IMR-90 (cell line): ENCODE measurements at regions not wholly inside any gene's neighbourhood (a gene's known extent, or its start where the extent isn't known, plus 50 kb on each side); places are given as distances from the start of the nearest gene placed in this dataset.

Experiments
- ATAC-seq: fragments of 200-7000 bp; cut with Tn5 transposase; 2 replicates; pipeline ENCODE4 v1.9.1; 2020; ENCODE audit warnings: low read depth, mild to moderate bottlenecking, moderate library complexity
- BruUV-seq: library from RNA; stranded (reverse); fragments of 400-500 nt; replicated peaks from 2 replicates; lab custom pipeline; 2021; lab: Mats Ljungman, UMichigan
- CTCF ChIA-PET: fragments of 300-600 bp; formaldehyde crosslinking; extraction: SDS; loops from one replicate; lab custom pipeline; 2021; ENCODE audit warnings: antibody characterized with exemption; lab: Yijun Ruan, JAX
- POLR2A ChIA-PET: fragments of 300-600 bp; sonication (Branson Sonifier 250); formaldehyde crosslinking; loops from one replicate; lab custom pipeline; 2022; ENCODE audit warnings: antibody characterized with exemption; ENCODE audit not compliant: unreplicated experiment; lab: Charles Lee
- DNase-seq: peaks from one replicate; pipeline ENCODE4 v3.0.0; 2013
- H2AFZ ChIP-seq: replicated peaks from 2 replicates; pipeline ENCODE3; 2013; ENCODE audit warnings: low read length, mild to moderate bottlenecking; ENCODE audit not compliant: poor library complexity
- H2AK5ac ChIP-seq: 2 replicates; pipeline ENCODE4 v1.6.1; 2013; ENCODE audit warnings: low read depth, low read length, inconsistent platforms
- H2AK9ac ChIP-seq: replicated peaks from 2 replicates; pipeline ENCODE3; 2013; ENCODE audit warnings: mild to moderate bottlenecking, low read depth, low read length, moderate library complexity; ENCODE audit not compliant: poor library complexity
- H2BK120ac ChIP-seq: 2 replicates; pipeline ENCODE4 v1.6.1; 2013; ENCODE audit warnings: low read depth, low read length, inconsistent platforms
- H2BK15ac ChIP-seq: 3 replicates; pipeline ENCODE4 v1.6.1; 2013; ENCODE audit warnings: low read depth, low read length, inconsistent platforms
- H2BK20ac ChIP-seq: 2 replicates; pipeline ENCODE4 v1.6.1; 2013; ENCODE audit warnings: low read depth, mild to moderate bottlenecking, inconsistent platforms, low read length, moderate library complexity
- H2BK5ac ChIP-seq: 2 replicates; pipeline ENCODE4 v1.6.1; 2013; ENCODE audit warnings: mild to moderate bottlenecking, low read depth, low read length, inconsistent platforms; ENCODE audit not compliant: poor library complexity, severe bottlenecking
- H3K14ac ChIP-seq: replicated peaks from 2 replicates; pipeline ENCODE4 v1.6.1; 2013; ENCODE audit warnings: low read depth, low read length, inconsistent platforms
- H3K18ac ChIP-seq: 2 replicates; pipeline ENCODE4 v1.6.1; 2013; ENCODE audit warnings: low read depth, low read length, control low read depth
- H3K23ac ChIP-seq: 2 replicates; pipeline ENCODE4 v1.6.1; 2013; ENCODE audit warnings: low read depth, low read length, inconsistent platforms
- H3K27ac ChIP-seq: 2 replicates; pipeline ENCODE4 v1.5.1; 2013; ENCODE audit warnings: mild to moderate bottlenecking, control low read depth, low read length; ENCODE audit not compliant: insufficient read depth
- H3K27me3 ChIP-seq: 2 replicates; pipeline ENCODE4 v1.6.1; 2013; ENCODE audit warnings: low read length; ENCODE audit not compliant: control insufficient read depth, insufficient read depth
- H3K36me3 ChIP-seq: 2 replicates; pipeline ENCODE4 v1.6.1; 2013; ENCODE audit warnings: low read length, mixed read lengths; ENCODE audit not compliant: control insufficient read depth, insufficient read depth
- H3K4ac ChIP-seq: 2 replicates; pipeline ENCODE4 v1.6.1; 2013; ENCODE audit warnings: low read depth, low read length, inconsistent platforms
- H3K4me1 ChIP-seq: 2 replicates; pipeline ENCODE4 v1.6.1; 2013; ENCODE audit warnings: low read length, mixed read lengths; ENCODE audit not compliant: control insufficient read depth, insufficient read depth
- H3K4me2 ChIP-seq: 2 replicates; pipeline ENCODE4 v1.6.1; 2013; ENCODE audit warnings: low read depth, mild to moderate bottlenecking, control low read depth, low read length, moderate library complexity
- H3K4me3 ChIP-seq: 2 replicates; pipeline ENCODE4 v1.5.1; 2013; ENCODE audit warnings: low read depth, mild to moderate bottlenecking, control low read depth, low read length, moderate library complexity; ENCODE audit not compliant: insufficient read depth
- H3K56ac ChIP-seq: 2 replicates; pipeline ENCODE4 v1.6.1; 2013; ENCODE audit warnings: low read length, inconsistent platforms; ENCODE audit not compliant: insufficient read depth; ENCODE audit errors: extremely low read depth
- H3K79me1 ChIP-seq, 2 experiments: 2 replicates each; pipeline ENCODE4 v1.6.1; 2013; ENCODE audit warnings: low read length in 2 of 2, inconsistent platforms in 1 of 2, low read depth in 1 of 2
- H3K9ac ChIP-seq: 2 replicates; pipeline ENCODE4 v1.6.1; 2013; ENCODE audit warnings: low read depth, low read length, control low read depth
- H3K9me1 ChIP-seq: 2 replicates; pipeline ENCODE4 v1.6.1; 2013; ENCODE audit warnings: low read length, inconsistent platforms; ENCODE audit not compliant: insufficient read depth
- H3K9me3 ChIP-seq: 2 replicates; pipeline ENCODE4 v1.6.1; 2013; ENCODE audit warnings: low read length; ENCODE audit not compliant: control insufficient read depth, insufficient read depth
- H4K20me1 ChIP-seq: 2 replicates; pipeline ENCODE4 v1.6.1; 2013; ENCODE audit warnings: low read length, inconsistent platforms; ENCODE audit not compliant: insufficient read depth
- H4K5ac ChIP-seq: 2 replicates; pipeline ENCODE4 v1.6.1; 2013; ENCODE audit warnings: mild to moderate bottlenecking, low read depth, low read length, control low read depth
- H4K8ac ChIP-seq, 2 experiments: 2 replicates each; pipeline ENCODE4 v1.6.1; 2013; ENCODE audit warnings: low read depth in 2 of 2, low read length in 2 of 2, control low read depth in 1 of 2, inconsistent platforms in 1 of 2
- H4K91ac ChIP-seq: 2 replicates; pipeline ENCODE4 v1.6.1; 2013; ENCODE audit warnings: low read depth, low read length, inconsistent platforms; ENCODE audit not compliant: insufficient read depth
- BHLHE40 ChIP-seq: fragments of 150-350 bp; IDR thresholded peaks from 2 replicates; pipeline ENCODE4 v1.6.1; 2016; ENCODE audit warnings: mild to moderate bottlenecking, low read depth, low read length
- CHD1 ChIP-seq: IDR thresholded peaks from 2 replicates; pipeline ENCODE4 v1.6.1; 2012; ENCODE audit warnings: low read depth, low read length, improper control_type of control experiment
- CTCF ChIP-seq: conservative IDR thresholded peaks from 2 replicates; pipeline ENCODE4 v1.5.1; 2012; ENCODE audit warnings: mild to moderate bottlenecking, low read depth, low read length, improper control_type of control experiment
- ELK1 ChIP-seq: fragments of 150-350 bp; IDR thresholded peaks from 2 replicates; pipeline ENCODE4 v1.6.1; 2016; ENCODE audit warnings: low read depth, mild to moderate bottlenecking, low read length, moderate library complexity, borderline replicate concordance
- FOS ChIP-seq: fragments of 150-350 bp; IDR thresholded peaks from 2 replicates; pipeline ENCODE4 v1.6.1; 2016; ENCODE audit warnings: low read depth, low read length
- MAFK ChIP-seq: IDR thresholded peaks from 2 replicates; pipeline ENCODE4 v1.6.1; 2012; ENCODE audit warnings: low read depth, low read length, improper control_type of control experiment
- MAZ ChIP-seq: IDR thresholded peaks from 2 replicates; pipeline ENCODE4 v1.6.1; 2012; ENCODE audit warnings: low read depth, mild to moderate bottlenecking, low read length, improper control_type of control experiment, moderate library complexity, borderline replicate concordance
- MXI1 ChIP-seq: IDR thresholded peaks from 2 replicates; pipeline ENCODE4 v1.6.1; 2012; ENCODE audit warnings: low read depth, mild to moderate bottlenecking, low read length, moderate library complexity, borderline replicate concordance
- RAD21 ChIP-seq: IDR thresholded peaks from 2 replicates; pipeline ENCODE4 v1.6.1; 2012; ENCODE audit warnings: low read length, improper control_type of control experiment
- RCOR1 ChIP-seq: IDR thresholded peaks from 2 replicates; pipeline ENCODE4 v1.6.1; 2012; ENCODE audit warnings: mild to moderate bottlenecking, low read length, improper control_type of control experiment; ENCODE audit not compliant: insufficient replicate concordance
- RFX5 ChIP-seq: IDR thresholded peaks from 2 replicates; pipeline ENCODE4 v1.8.0; 2012; ENCODE audit warnings: low read depth, mild to moderate bottlenecking, low read length, moderate library complexity
- USF2 ChIP-seq: fragments of 150-350 bp; IDR thresholded peaks from 2 replicates; pipeline ENCODE4 v1.6.1; 2017; ENCODE audit warnings: mild to moderate bottlenecking, antibody characterized with exemption, low read length, low read depth
- WGBS, 2 experiments: methylation state at CpG; one replicate each; pipeline versions ENCODE4 v1.1.5 to v1.1.7; 2013; ENCODE audit warnings: missing lambda C conversion rate in 2 of 2; ENCODE audit not compliant: insufficient read length in 1 of 2; ENCODE audit errors: extremely low coverage in 2 of 2; 5-methylcytosine and 5-hydroxymethylcytosine counted together
- dilution Hi-C: fragments of 300-500 bp; cut with HindIII; formaldehyde crosslinking; loops from one replicate; pipeline ENCODE4 v1.14.3; 2018; ENCODE audit warnings: low sequenced_read_pairs; ENCODE audit not compliant: unreplicated experiment
- in situ Hi-C: fragments of 300-500 bp; cut with MboI; formaldehyde crosslinking; loops from 3 replicates; pipeline ENCODE4 v1.14.3; 2019; ENCODE audit warnings: low sequenced_read_pairs, inconsistent platforms, mixed read lengths
- intact Hi-C: fragments of 100-400 bp; cut with micrococcal nuclease; formaldehyde crosslinking; loops from 2 replicates; pipeline ENCODE4 v1.10.0; 2022

GRCh38 chr3:102905811-102906210 lies 471.0 kb downstream of the ZPLD1 start:
- H3K4me1 ChIP-seq = no peaks in the 10 kb centered on the region
- ChIA-PET POLR2A (no interaction called here), CTCF (no interaction called here)
- H2BK120ac ChIP-seq = no peak overlapping the region
- H3K9me3 ChIP-seq = no peaks in the 10 kb centered on the region
- ATAC-seq = no peak
- no peak for DNase-seq
- intact Hi-C loops = no loop called here
- H2AFZ ChIP-seq = no peak overlapping the region
- no peak overlapping the region for H3K4ac ChIP-seq
- TF ChIP-seq CTCF (no peak), CHD1 (no peak), FOS (no peak), BHLHE40 (no peak), RFX5 (no peak), MAFK (no peak), RCOR1 (no peak), MXI1 (no peak), RAD21 (no peak), ELK1 (no peak), MAZ (no peak), USF2 (no peak)
- H4K20me1 ChIP-seq = no peaks in the 10 kb centered on the region
- no peak overlapping the region for H3K56ac ChIP-seq
- H3K4me2 ChIP-seq = no peak overlapping the region
- H3K4me3 ChIP-seq = no peak overlapping the region
- in situ Hi-C loops = no loop called here
- no peak overlapping the region for H2BK20ac ChIP-seq
- no peaks in the 10 kb centered on the region for H3K79me1 ChIP-seq
- H4K8ac ChIP-seq = no peak overlapping the region
- H3K9ac ChIP-seq = no peak overlapping the region
- no CpG with 5 or more reads among the region's 2 CpGs for whole genome bisulfite sequencing, 2 experiments
- no peak overlapping the region for H3K27ac ChIP-seq
- H3K23ac ChIP-seq = no peak overlapping the region
- no peak overlapping the region for H2AK5ac ChIP-seq
- no peaks in the 10 kb centered on the region for H3K36me3 ChIP-seq
- dilution Hi-C loops = no loop called here
- H3K18ac ChIP-seq = no peak overlapping the region
- H4K5ac ChIP-seq = no peak overlapping the region
- no peak overlapping the region for H2BK5ac ChIP-seq
- no TSS peak for BruUV-seq
- H3K27me3 ChIP-seq = no peaks in the 10 kb centered on the region
- no peak overlapping the region for H3K14ac ChIP-seq
- no peak overlapping the region for H2AK9ac ChIP-seq
- H4K91ac ChIP-seq = no peak overlapping the region
- H3K9me1 ChIP-seq = no peaks in the 10 kb centered on the region
- H2BK15ac ChIP-seq = no peak overlapping the region
